Fibroblast of lung (primary cell): ENCODE measurements at regions not wholly inside any gene's neighbourhood (a gene's known extent, or its start where the extent isn't known, plus 50 kb on each side); places are given as distances from the start of the nearest gene placed in this dataset.

Experiments used
- DNase-seq, 2 donors: peaks; one replicate each; pipeline versions ENCODE4 v3.0.0 to v3.0.0-alpha.2; 2010; ENCODE audit warnings: low read depth in 2 of 2
- H2AFZ ChIP-seq: 2 replicates; pipeline ENCODE4 v1.5.1; 2012; ENCODE audit warnings: low read length, control low read depth, inconsistent platforms
- H3K27ac ChIP-seq: 2 replicates; pipeline ENCODE4 v1.5.1; 2011; ENCODE audit warnings: low read length, control low read depth; ENCODE audit not compliant: insufficient read depth
- H3K27me3 ChIP-seq: 2 replicates; pipeline ENCODE4 v1.5.1; 2011; ENCODE audit warnings: mild to moderate bottlenecking, low read length; ENCODE audit not compliant: control insufficient read depth, insufficient read depth
- H3K36me3 ChIP-seq: 2 replicates; pipeline ENCODE4 v1.5.1; 2011; ENCODE audit warnings: low read length; ENCODE audit not compliant: control insufficient read depth, insufficient read depth
- H3K4me1 ChIP-seq: 2 replicates; pipeline ENCODE4 v1.5.1; 2011; ENCODE audit warnings: low read length; ENCODE audit not compliant: control insufficient read depth, insufficient read depth; ENCODE audit errors: extremely low read depth
- H3K4me2 ChIP-seq: 2 replicates; pipeline ENCODE4 v1.5.1; 2011; ENCODE audit warnings: low read length, control low read depth; ENCODE audit not compliant: insufficient read depth; ENCODE audit errors: extremely low read depth
- H3K4me3 ChIP-seq, 4 experiments: fragments of 200-600 bp in 1 of 4; sonication (generic) in 1 of 4; replicated peaks in 1 of 4; 2 replicates each; pipeline ENCODE4 v1.5.1; 2011 to 2016; ENCODE audit warnings: low read length in 4 of 4, low read depth in 3 of 4, mild to moderate bottlenecking in 3 of 4, control low read depth in 2 of 4, inconsistent platforms in 1 of 4, mixed read lengths in 1 of 4; ENCODE audit not compliant: insufficient read depth in 1 of 4; ENCODE audit errors: control extremely low read depth in 1 of 4
- H3K79me2 ChIP-seq: 2 replicates; pipeline ENCODE4 v1.5.1; 2012; ENCODE audit warnings: mild to moderate bottlenecking, low read length, inconsistent platforms; ENCODE audit not compliant: control insufficient read depth, insufficient read depth
- H3K9ac ChIP-seq: 2 replicates; pipeline ENCODE4 v1.5.1; 2011; ENCODE audit warnings: mild to moderate bottlenecking, low read length, control low read depth; ENCODE audit not compliant: insufficient read depth
- H3K9me3 ChIP-seq: 2 replicates; pipeline ENCODE4 v1.5.1; 2012; ENCODE audit warnings: low read depth, low read length; ENCODE audit not compliant: control insufficient read depth, insufficient read depth
- H4K20me1 ChIP-seq: 2 replicates; pipeline ENCODE4 v1.5.1; 2011; ENCODE audit warnings: low read length; ENCODE audit not compliant: control insufficient read depth, insufficient read depth; ENCODE audit errors: extremely low read depth
- EZH2 ChIP-seq: IDR thresholded peaks from 2 replicates; pipeline ENCODE4 v1.5.1; 2012; ENCODE audit warnings: low read length, control low read depth, mild to moderate bottlenecking; ENCODE audit errors: missing control alignments
- TF ChIP-seq, protein P1 (sequence below), 2 donors: IDR thresholded peaks in 1 of 2; conservative IDR thresholded peaks in 1 of 2; 1 replicate in 1 of 2; 2 replicates in 1 of 2; pipeline ENCODE4 v1.5.1; 2011 to 2012; ENCODE audit warnings: low read length in 2 of 2, control low read depth in 1 of 2, inconsistent platforms in 1 of 2, low read depth in 1 of 2, mild to moderate bottlenecking in 1 of 2

DNA sequence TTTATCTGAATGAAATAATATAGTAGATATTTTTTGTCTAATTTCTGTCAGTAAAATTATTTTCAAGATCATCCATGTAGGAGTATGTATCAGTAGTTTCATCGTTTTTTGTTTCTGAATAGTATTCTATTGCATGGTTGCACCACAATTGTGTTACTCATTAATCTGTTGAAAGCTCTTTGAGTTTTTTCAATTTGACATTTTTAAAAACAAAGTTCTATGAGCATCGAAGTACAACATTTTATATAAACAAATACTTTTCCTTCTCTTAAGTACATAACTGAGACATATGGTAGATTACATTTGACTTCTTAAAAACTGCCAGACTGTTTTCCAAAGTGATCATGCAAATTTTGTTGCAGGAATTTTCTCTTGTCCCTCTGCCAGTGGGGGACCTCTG is 1113.1 kb upstream of the CITED2 start:
- TF ChIP-seq EZH2 = no peak
- TF ChIP-seq, protein P1, sequence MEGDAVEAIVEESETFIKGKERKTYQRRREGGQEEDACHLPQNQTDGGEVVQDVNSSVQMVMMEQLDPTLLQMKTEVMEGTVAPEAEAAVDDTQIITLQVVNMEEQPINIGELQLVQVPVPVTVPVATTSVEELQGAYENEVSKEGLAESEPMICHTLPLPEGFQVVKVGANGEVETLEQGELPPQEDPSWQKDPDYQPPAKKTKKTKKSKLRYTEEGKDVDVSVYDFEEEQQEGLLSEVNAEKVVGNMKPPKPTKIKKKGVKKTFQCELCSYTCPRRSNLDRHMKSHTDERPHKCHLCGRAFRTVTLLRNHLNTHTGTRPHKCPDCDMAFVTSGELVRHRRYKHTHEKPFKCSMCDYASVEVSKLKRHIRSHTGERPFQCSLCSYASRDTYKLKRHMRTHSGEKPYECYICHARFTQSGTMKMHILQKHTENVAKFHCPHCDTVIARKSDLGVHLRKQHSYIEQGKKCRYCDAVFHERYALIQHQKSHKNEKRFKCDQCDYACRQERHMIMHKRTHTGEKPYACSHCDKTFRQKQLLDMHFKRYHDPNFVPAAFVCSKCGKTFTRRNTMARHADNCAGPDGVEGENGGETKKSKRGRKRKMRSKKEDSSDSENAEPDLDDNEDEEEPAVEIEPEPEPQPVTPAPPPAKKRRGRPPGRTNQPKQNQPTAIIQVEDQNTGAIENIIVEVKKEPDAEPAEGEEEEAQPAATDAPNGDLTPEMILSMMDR (conservative IDR thresholded peaks at IDR 0.05 in 1 of 2, IDR thresholded peaks at IDR 0.05 in 1 of 2; ENCODE audit: low read depth in 1 of 2, low read length in 2 of 2) = no peak
- no peaks in the 10 kb centered on the region for H4K20me1 ChIP-seq
- H3K4me1 ChIP-seq = peaks cover 2% of the 10 kb centered on the region
- no peaks in the 10 kb centered on the region for H3K27me3 ChIP-seq
- no peak overlapping the region for H3K9ac ChIP-seq
- H2AFZ ChIP-seq = no peak overlapping the region
- no peaks in the 10 kb centered on the region for H3K36me3 ChIP-seq
- no peak overlapping the region for H3K27ac ChIP-seq
- no peaks in the 10 kb centered on the region for H3K9me3 ChIP-seq
- DNase-seq = peak in 1 of 2 donors; percentile 38
- no peak overlapping the region for H3K4me3 ChIP-seq
- H3K4me2 ChIP-seq = no peak overlapping the region
- H3K79me2 ChIP-seq = no peaks in the 10 kb centered on the region

DNA sequence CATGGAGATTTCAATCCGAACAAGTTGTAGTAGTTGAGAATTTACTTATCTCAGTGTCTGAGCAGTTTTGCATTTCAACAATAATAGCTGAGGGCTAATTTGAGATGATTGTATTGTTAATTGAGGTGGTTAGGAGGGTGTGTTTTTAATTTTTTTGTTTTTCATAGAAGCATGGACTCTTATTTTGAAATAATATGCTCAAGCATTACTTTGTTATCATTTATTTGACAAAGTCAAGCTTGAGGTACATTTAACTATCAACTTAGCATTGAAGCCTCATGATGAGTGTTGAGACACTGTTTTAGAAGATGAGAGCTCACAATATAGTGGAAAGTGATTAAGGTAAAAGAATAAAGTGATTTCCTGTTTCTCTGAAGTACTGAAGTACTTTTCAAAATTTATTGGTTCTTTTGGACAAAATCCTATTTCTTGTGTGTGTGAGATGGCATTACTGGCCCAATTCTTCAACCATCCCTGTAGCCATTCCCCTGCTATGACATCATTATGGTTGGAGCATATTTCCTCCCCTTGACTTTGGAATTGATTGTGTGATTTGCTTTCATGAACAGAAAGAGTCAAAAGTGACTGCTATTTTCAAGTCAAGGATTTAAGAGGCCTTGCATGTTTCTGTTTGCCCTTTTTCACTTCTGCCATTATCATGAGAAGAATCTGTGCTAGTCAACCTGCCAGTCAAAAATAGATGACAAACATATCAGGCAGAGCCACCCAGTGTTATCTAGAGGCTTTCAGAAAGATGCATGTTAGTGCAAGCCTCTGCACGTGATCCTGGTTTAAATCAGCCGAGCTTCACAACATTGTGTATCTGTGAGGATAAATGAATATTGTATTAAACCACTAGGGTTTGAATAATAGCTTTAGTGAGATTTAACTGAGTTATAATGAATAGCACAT is 1112.3 kb upstream of the CITED2 start:
- H3K9ac ChIP-seq = no peak overlapping the region

DNA sequence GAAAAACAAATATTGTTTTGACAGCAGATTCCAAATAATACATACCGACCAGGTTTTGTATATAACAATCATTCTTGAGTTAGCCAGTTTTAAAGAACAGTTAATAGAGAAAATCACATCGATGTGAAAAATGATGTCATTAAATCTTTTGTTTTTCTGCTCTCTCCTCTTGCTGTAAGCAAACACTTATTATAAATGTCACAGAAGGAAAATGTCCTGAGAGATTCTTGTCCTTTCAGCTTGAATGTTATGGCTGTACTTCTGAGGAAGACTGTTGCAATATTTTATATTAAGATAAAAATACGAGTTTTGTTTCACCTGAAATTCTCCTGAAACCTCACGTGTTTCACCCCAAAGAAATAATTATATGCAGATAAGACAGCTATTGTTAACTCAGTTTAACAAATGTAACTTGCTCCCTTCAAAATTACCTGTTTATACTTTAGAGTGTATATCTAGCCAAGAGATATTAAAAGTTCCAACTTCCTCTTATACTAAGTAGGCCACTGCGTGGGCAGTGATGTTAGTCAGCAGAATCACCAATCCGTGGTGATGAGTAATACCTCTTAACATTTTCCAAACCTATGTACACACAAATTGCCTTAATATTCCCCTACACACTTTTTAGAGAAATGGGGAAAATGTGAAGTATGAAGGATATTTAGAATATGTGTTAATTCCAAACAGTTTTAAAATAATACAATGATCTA is 1111.4 kb upstream of the CITED2 start:
- Histone ChIP-seq H3K4me3 (no peak overlapping the region), H3K27ac (peak overlapping the region; percentile 3), H3K79me2 (no peaks in the 10 kb centered on the region), H2AFZ (peak overlapping the region; percentile 8), H3K36me3 (no peaks in the 10 kb centered on the region), H3K9me3 (no peaks in the 10 kb centered on the region), H4K20me1 (no peaks in the 10 kb centered on the region), H3K9ac (no peak overlapping the region), H3K4me1 (peaks cover 5% of the 10 kb centered on the region), H3K4me2 (no peak overlapping the region), H3K27me3 (no peaks in the 10 kb centered on the region)
- TF ChIP-seq EZH2 = no peak
- TF ChIP-seq, protein P1 (conservative IDR thresholded peaks at IDR 0.05 in 1 of 2, IDR thresholded peaks at IDR 0.05 in 1 of 2; ENCODE audit: low read depth in 1 of 2, low read length in 2 of 2) = no peak
- DNase-seq = peak; percentile 79 to 98

More for the DNA sequence above, 1112.3 kb upstream of the CITED2 start:
- H3K9me3 ChIP-seq = no peaks in the 10 kb centered on the region
- no peaks in the 10 kb centered on the region for H3K36me3 ChIP-seq
- no peaks in the 10 kb centered on the region for H3K27me3 ChIP-seq
- H3K79me2 ChIP-seq = no peaks in the 10 kb centered on the region
- no peaks in the 10 kb centered on the region for H4K20me1 ChIP-seq
- DNase-seq = peak in 1 of 2 donors; percentile 72
- TF ChIP-seq EZH2 = no peak
- H3K27ac ChIP-seq = peak overlapping the region; percentile 3
- peaks cover 2% of the 10 kb centered on the region for H3K4me1 ChIP-seq
- no peak overlapping the region for H2AFZ ChIP-seq
- no peak overlapping the region for H3K4me3 ChIP-seq
- no peak overlapping the region for H3K4me2 ChIP-seq
